ENCODE measurements at regions not wholly inside any gene's neighbourhood (a gene's known extent, or its start where the extent isn't known, plus 50 kb on each side); places are given as distances from the start of the nearest gene placed in this dataset.

- ChIA-PET CTCF (no interaction called here), POLR2A (no interaction called here)
- no peak for DNase-seq (ENCODE audit: low spot score)
- H3K36me3 Mint-ChIP-seq, result peaks cover 18% of the 10 kb centered on the region
- H3K4me1 Mint-ChIP-seq, result peaks cover 32% of the 10 kb centered on the region
- no peak overlapping the region for H3K27ac Mint-ChIP-seq
- peaks cover 7% of the 10 kb centered on the region for H3K9me3 Mint-ChIP-seq
- ATAC-seq, result no peak
- TF ChIP-seq ZNF317 (CRISPR knock-in tag; IDR thresholded peaks at IDR 0.05; ENCODE audit: borderline replicate concordance, low read depth) (no peak), CREB1 (CRISPR knock-in tag; IDR thresholded peaks at IDR 0.05) (no peak), ZBTB21 (CRISPR knock-in tag; IDR thresholded peaks at IDR 0.05; ENCODE audit: borderline replicate concordance) (no peak), PRRX2 (CRISPR knock-in tag; IDR thresholded peaks at IDR 0.05) (no peak), IRF2 (CRISPR knock-in tag; IDR thresholded peaks at IDR 0.05; ENCODE audit: borderline replicate concordance, low read depth) (no peak), ZNF263 (CRISPR knock-in tag; IDR thresholded peaks at IDR 0.05; ENCODE audit: low read depth) (no peak), SMAD4 (CRISPR knock-in tag; IDR thresholded peaks at IDR 0.05) (no peak), ZSCAN18 (CRISPR knock-in tag; IDR thresholded peaks at IDR 0.05) (no peak), MXD4 (CRISPR knock-in tag; IDR thresholded peaks at IDR 0.05; ENCODE audit: borderline replicate concordance) (no peak), CTCF (IDR thresholded peaks at IDR 0.05) (no peak), TEAD4 (CRISPR knock-in tag; IDR thresholded peaks at IDR 0.05) (no peak), PRDM15 (CRISPR knock-in tag; IDR thresholded peaks at IDR 0.05) (no peak)
- no peak overlapping the region for H3K4me3 Mint-ChIP-seq
- H3K27me3 Mint-ChIP-seq (ENCODE audit: low read depth), result no peaks in the 10 kb centered on the region; the same call in none of the 2 replicates
Observed at GRCh38 chr7:105002-105401, 87.4 kb upstream of the FAM20C start.

GRCh38 chr7:106356-106755 is 86.0 kb upstream of the FAM20C start:
- peaks cover 19% of the 10 kb centered on the region for H3K4me1 Mint-ChIP-seq
- peaks cover 8% of the 10 kb centered on the region for H3K36me3 Mint-ChIP-seq
- no peaks in the 10 kb centered on the region; the same call in 1 of the 2 replicates for H3K27me3 Mint-ChIP-seq (ENCODE audit: low read depth)
- ATAC-seq (no peak), DNase-seq (ENCODE audit: low spot score) (no peak)
- ChIA-PET POLR2A (no interaction called here), CTCF (no interaction called here)
- H3K4me3 Mint-ChIP-seq, result no peak overlapping the region
- peaks cover 5% of the 10 kb centered on the region for H3K9me3 Mint-ChIP-seq
- H3K27ac Mint-ChIP-seq, result no peak overlapping the region
- no peak for TF ChIP-seq ATF2 (CRISPR knock-in tag; IDR thresholded peaks at IDR 0.05; ENCODE audit: borderline replicate concordance, low read depth)
- no peak for TF ChIP-seq NFATC4 (CRISPR knock-in tag; IDR thresholded peaks at IDR 0.05)
- no peak for TF ChIP-seq MYBL2 (CRISPR knock-in tag; IDR thresholded peaks at IDR 0.05)
- no peak for TF ChIP-seq GABPB1 (CRISPR knock-in tag; IDR thresholded peaks at IDR 0.05)
- TF ChIP-seq AFF4 (CRISPR knock-in tag; IDR thresholded peaks at IDR 0.05; ENCODE audit: borderline replicate concordance), result no peak
- TF ChIP-seq ZBTB21 (CRISPR knock-in tag; IDR thresholded peaks at IDR 0.05; ENCODE audit: borderline replicate concordance), result no peak
- no peak for TF ChIP-seq MLX (CRISPR knock-in tag; IDR thresholded peaks at IDR 0.05)
- no peak for TF ChIP-seq E2F5 (CRISPR knock-in tag; IDR thresholded peaks at IDR 0.05)
